Peyer's patch (tissue), 4 donors: ENCODE measurements at regions not wholly inside any gene's neighbourhood (a gene's known extent, or its start where the extent isn't known, plus 50 kb on each side); places are given as distances from the start of the nearest gene placed in this dataset.

Experiments used
- POLR2A ChIP-seq, 2 donors: fragments of 450-650 bp; IDR thresholded peaks; one replicate each; pipeline ENCODE4 v1.5.1; 2017; ENCODE audit warnings: antibody characterized with exemption in 2 of 2, mild to moderate bottlenecking in 2 of 2, moderate library complexity in 2 of 2
- TF ChIP-seq, protein P1 (sequence below), 6 experiments: fragments of 450-650 bp in 4 of 6; fragments of 200-600 bp in 2 of 6; sonication (generic) in 1 of 6; IDR thresholded peaks; one replicate each; pipeline ENCODE4 v1.5.1; 2017 to 2019; ENCODE audit warnings: antibody characterized with exemption in 6 of 6, mild to moderate bottlenecking in 3 of 6, moderate library complexity in 1 of 6

DNA sequence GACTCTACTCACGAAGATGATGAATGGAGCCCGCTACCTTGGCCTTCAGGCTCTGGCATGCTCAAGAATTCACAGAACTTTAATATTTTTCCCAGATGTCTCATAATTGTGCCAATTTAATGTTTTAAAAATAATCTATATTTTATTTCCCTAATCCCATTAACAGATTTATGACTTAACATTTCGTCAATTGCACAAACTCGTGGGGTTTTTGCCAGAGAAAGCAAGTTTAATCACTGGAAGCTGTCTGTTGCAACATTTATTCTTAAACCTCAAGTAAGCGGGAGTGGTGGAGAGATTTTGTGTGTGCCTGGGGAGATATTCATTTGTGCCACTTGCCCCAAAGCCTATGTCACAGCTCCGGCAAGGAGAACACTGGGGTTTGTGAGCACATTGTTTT lies 117.9 kb downstream of the TEX36 start:
- TF ChIP-seq, protein P1, sequence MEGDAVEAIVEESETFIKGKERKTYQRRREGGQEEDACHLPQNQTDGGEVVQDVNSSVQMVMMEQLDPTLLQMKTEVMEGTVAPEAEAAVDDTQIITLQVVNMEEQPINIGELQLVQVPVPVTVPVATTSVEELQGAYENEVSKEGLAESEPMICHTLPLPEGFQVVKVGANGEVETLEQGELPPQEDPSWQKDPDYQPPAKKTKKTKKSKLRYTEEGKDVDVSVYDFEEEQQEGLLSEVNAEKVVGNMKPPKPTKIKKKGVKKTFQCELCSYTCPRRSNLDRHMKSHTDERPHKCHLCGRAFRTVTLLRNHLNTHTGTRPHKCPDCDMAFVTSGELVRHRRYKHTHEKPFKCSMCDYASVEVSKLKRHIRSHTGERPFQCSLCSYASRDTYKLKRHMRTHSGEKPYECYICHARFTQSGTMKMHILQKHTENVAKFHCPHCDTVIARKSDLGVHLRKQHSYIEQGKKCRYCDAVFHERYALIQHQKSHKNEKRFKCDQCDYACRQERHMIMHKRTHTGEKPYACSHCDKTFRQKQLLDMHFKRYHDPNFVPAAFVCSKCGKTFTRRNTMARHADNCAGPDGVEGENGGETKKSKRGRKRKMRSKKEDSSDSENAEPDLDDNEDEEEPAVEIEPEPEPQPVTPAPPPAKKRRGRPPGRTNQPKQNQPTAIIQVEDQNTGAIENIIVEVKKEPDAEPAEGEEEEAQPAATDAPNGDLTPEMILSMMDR (IDR thresholded peaks at IDR 0.05): no peak
- TF ChIP-seq POLR2A (IDR thresholded peaks at IDR 0.05): no peak
